NCI-H1694 (cell line): ENCODE measurements at regions not wholly inside any gene's neighbourhood (a gene's known extent, or its start where the extent isn't known, plus 50 kb on each side); places are given as distances from the start of the nearest gene placed in this dataset.
"Not testable (repeated sequence)": the region's sequence is repeated elsewhere in the genome, so short reads cannot be mapped to it uniquely, and the experiment has no call there.

Experiments used
- DNase-seq: peaks from one replicate; lab custom pipeline; 2025; lab: John Stamatoyannopoulos, UW

- no peak for DNase-seq
These were observed 80.5 kb upstream of the ETV3 start for GRCh38 chr1:157218671-157219070.

- DNase-seq: no peak
These were observed 79.3 kb upstream of the ETV3 start for GRCh38 chr1:157217486-157217885.

GRCh38 chr1:157213836-157214235 lies 75.6 kb upstream of the ETV3 start:
- no peak for DNase-seq

DNA sequence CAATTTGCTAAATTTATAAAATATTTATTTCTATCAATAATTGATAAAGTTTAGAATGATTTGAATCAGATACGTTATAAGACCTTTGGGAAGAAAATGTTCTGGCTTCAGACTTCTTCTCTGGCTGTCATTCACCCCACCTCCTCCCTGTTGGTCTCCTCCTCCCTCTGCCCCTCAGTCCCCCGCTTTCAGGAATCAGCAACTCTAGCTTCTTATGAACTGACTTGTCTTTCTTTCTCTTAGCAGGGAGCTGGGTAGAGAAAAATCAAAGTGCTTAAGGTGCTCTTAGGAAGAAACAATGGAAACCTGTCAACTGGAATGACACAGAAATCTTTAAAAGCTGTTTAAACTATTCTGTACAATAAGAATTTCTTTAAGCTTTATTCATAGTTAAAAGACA lies 71.3 kb upstream of the ETV3 start:
- no peak for DNase-seq

GRCh38 chr1:157205982-157206381 lies 67.8 kb upstream of the ETV3 start:
- DNase-seq: not testable (repeated sequence)

- no peak for DNase-seq
These were observed 65.0 kb upstream of the ETV3 start for GRCh38 chr1:157203166-157203565.

DNA sequence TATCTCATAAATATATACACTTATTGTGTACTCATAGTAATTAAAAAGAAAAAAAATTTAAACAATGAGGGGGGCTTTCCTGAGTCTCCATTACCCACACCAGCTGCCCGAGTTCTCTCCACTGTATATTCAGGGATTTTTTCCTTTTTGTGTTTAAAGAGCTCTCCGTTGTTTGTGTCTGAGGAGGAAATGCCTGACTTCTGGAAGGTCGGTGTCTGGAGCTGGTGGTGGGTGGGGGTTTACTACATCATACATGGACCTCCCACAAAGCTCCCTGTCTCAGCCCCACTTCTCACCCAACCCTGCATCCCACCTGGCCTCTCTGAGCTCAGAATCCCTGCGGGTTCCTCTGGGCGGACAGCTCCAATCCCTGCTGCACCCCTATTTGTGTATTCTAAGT lies 64.1 kb upstream of the ETV3 start:
- DNase-seq: no peak

DNA sequence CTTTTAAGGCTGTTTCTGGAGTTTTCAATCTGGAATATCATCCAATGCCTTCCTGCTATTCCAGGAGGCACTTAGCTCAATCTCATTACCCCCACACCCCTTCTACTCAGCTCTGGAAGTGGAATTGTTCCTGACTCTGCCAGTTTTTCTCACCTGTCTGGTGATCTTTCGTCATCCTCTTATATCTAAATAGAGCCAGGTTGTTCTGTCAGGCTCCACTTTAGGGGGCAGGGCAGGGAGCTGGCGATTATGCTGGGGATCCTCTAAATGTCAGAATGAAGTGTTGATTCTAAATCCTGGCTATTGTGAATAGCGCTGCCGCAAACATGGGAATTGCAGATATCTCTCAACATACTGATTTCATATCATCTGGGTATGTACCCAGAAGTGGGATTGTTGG lies 63.6 kb upstream of the ETV3 start:
- DNase-seq: no peak

DNA sequence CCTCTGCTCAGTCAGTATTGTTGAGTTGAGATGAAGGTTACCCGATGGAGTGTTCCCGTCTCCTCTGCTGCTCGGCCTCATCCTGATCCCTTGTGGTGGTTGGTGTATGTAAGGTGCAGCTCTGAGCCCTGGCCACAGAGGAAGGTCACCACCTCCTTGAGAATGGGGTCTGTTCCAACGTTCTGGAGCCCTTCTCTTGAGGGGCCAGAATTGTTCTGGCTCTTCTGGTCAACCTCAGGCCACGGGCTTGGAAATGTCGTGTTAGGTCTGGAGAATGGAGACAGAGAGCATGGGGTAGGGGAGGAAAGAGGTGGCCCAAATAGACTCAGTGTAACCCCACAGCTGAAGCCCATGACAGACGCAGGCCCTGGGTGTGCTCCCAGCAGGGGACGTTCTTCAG lies 62.3 kb upstream of the ETV3 start:
- DNase-seq: no peak

- no peak for DNase-seq
These were observed 61.2 kb upstream of the ETV3 start for GRCh38 chr1:157199421-157199755.

- no peak for DNase-seq
These were observed 60.6 kb upstream of the ETV3 start for GRCh38 chr1:157198619-157199420.

GRCh38 chr1:157197906-157198435 lies 59.8 kb upstream of the ETV3 start:
- DNase-seq: no peak

DNA sequence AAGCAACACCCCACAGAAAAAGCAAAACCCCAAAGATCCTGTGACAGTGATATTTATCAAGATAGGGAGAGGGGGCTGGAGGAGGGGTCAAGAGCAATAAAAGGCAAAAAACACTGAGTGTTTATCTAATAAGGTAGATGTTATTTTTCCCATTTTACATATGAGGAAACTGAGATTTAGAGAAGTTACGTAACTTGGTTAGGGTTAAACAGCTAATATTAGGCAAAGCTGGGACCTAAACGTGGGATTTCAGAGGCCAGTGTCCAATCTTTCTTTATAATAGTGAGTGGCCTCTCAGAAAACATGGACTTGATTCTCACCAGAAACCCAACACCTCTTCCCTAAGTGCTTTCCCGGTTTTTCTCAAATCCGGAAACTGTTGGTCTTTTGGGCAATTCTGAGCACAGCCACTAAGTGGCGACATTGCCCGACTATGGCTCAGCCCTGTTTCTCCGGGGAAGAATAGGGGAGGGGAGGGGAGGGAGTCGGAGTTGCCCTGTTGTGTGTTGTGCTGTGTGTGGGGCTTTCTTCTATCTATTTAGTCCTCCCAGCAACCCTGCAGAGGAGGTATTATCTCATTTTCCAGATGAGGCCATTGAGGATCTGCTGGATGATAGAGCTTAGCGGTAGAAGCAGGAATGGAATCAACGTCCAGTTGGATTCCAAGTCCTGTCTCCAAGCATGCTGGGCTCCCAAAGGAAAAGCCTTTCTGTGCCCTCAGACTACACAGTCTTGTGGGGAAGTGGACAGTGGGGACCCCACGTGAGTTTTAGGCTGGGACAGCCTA lies 58.7 kb upstream of the ETV3 start:
- peak; percentile 2 for DNase-seq

DNA sequence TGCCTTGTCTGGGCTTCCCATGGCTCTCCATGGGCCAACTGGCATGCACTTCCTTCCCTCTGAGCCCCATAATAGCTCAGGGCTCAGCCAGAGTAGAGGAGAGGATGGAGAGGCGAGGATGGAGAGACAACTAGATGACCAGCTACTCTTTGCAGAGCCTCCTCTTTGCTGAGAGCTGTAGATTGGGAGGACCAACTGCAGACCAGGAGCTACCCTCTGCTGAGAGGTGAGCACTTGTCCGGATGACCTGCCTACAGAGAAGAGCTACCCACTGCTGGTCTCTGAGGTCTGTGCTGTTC lies 58.0 kb upstream of the ETV3 start:
- no peak for DNase-seq

GRCh38 chr1:157195521-157196244 lies 57.5 kb upstream of the ETV3 start:
- no peak for DNase-seq

DNA sequence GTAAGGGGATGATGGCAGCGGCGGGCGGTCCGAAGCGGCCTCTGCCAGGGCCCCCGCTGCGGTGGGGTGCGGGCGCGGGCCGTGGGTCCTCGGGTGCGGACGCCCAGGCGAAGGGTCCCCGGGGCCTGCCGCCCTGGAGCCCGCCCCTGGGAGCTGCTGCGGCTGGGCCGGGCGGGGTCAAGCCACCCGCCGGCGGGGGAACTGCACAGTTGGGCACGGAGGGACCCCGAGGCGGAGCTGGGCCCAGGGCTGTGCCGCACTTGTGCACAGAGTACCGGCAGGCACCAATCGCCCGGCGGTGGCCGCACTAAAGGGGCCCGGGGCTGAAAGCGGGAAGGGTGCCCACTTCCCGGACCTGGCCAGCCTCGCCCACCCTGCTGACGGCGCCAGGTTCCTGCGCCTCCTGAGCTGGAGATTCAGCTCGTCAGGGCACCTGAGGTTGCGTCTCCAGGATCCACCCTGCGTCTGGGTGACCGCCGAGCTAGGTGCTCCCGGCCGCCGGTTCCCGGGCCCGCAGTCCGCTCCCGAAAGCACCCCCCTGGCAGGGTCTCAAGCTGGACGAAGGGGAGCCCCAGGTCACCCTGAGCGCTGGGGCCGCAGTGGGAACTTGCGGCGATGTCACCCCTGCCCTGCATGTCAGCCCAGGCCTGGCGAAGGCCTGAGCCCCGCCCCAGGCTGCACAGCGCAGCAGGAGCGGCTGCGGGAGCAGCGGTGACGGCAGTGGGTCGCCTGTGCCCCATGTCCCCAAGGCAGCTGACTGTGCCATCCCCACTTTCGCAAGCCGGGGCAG lies 56.7 kb upstream of the ETV3 start:
- no peak for DNase-seq

GRCh38 chr1:157193702-157194391 lies 55.7 kb upstream of the ETV3 start:
- peak; percentile 56 for DNase-seq

DNA sequence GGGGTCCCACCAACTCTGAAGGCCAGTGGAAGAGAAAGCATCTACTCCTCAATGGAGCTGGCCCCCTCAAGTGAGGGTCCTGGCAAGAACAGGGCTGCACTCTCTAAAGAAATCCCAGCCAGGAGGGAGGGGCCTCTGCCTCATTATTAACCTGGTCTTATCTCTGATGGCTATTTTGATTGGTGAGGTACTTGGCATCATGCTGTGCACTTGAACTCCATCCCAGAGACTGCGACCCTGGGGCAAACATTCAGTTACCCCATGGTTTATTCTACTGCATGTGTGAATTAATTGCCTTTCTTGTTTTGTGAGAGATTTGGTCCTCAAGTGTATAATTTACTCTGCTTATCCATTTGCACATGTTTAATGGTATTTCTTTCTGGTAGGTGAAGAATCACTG lies 55.0 kb upstream of the ETV3 start:
- DNase-seq: no peak

DNA sequence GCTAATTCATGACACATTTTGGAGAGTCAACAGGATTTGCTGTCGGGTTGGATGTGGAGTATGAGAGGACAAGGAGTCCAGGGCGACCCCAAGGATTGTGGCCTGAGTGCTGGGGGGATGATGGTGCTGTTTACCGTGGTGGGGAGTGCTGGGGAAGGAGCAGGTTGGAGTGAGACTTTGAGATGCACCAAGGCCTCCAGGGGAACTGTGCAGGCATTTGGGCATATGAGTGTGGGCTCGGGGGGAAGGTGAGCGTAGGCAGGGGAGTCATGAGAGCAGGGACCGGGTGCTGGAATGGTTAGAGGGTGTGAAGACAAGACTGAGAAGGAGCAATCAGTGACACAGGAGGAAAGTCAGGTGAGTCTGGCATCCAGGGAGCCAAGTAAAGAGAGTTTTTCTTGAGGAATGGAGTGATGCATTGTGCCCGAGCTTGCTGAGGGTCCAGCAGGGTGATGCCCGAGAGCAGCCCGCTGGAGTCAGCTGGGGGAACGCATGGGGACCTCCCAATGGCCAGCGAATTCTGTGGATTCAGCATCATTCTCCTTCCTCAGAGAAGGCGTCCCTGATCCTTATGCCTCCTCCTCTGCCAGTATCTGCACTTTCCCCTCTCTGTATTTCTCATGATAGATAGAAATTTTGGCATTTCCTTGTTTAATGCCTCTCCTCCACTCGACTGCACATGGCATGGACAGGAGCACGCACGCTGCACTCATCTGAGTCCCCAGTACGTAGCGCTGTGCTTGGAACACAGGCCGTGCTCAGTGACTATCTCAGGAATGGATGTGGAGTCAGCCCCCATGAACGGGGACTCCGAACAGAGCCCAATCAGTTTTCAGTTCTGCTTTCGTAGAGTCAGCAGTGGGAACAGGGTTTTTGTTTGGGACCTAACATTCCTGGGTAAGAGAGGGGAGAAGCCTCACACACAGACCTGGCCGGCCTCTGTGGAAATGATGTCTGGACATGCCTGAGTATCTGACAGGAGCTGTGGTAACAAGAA lies 52.1 kb upstream of the ETV3 start:
- no peak for DNase-seq

DNA sequence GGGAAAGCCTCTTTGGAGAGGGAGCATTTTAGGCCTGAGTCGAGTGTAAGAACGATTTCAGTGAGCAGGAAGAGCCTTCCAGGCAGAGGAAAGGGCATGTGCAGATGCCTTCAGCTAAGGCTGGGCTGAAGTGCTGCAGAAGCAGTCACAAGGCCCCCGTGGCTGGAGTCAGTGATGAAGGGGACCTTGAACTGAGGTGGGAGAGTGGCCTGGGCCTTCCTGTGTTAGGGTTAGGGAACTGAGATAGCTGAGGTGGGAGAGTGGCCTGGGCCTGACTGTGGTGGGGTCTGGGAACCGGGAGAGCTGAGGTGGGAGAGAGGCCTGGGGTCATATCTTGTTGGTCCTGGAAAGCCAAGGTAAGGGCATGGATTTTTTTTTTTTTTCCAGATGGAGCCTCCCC lies 50.9 kb upstream of the ETV3 start:
- no peak for DNase-seq
